ENCODE measurements at regions not wholly inside any gene's neighbourhood (a gene's known extent, or its start where the extent isn't known, plus 50 kb on each side); places are given as distances from the start of the nearest gene placed in this dataset.

- TF ChIP-seq, protein P1, sequence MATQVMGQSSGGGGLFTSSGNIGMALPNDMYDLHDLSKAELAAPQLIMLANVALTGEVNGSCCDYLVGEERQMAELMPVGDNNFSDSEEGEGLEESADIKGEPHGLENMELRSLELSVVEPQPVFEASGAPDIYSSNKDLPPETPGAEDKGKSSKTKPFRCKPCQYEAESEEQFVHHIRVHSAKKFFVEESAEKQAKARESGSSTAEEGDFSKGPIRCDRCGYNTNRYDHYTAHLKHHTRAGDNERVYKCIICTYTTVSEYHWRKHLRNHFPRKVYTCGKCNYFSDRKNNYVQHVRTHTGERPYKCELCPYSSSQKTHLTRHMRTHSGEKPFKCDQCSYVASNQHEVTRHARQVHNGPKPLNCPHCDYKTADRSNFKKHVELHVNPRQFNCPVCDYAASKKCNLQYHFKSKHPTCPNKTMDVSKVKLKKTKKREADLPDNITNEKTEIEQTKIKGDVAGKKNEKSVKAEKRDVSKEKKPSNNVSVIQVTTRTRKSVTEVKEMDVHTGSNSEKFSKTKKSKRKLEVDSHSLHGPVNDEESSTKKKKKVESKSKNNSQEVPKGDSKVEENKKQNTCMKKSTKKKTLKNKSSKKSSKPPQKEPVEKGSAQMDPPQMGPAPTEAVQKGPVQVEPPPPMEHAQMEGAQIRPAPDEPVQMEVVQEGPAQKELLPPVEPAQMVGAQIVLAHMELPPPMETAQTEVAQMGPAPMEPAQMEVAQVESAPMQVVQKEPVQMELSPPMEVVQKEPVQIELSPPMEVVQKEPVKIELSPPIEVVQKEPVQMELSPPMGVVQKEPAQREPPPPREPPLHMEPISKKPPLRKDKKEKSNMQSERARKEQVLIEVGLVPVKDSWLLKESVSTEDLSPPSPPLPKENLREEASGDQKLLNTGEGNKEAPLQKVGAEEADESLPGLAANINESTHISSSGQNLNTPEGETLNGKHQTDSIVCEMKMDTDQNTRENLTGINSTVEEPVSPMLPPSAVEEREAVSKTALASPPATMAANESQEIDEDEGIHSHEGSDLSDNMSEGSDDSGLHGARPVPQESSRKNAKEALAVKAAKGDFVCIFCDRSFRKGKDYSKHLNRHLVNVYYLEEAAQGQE (IDR thresholded peaks at IDR 0.05) = no peak
- no peak for TF ChIP-seq EGR1 (IDR thresholded peaks at IDR 0.05; ENCODE audit: low read depth in 2 of 2)
Measured at GRCh38 chr20:43363506-43363905, 94.2 kb upstream of the SRSF6 start (continued).

GRCh38 chr20:43361526-43361925 lies 96.2 kb upstream of the SRSF6 start:
- H3K36me3 ChIP-seq (ENCODE audit: control insufficient read depth in 4 of 4, insufficient read depth in 3 of 4, low read depth in 1 of 4, low read length in 3 of 4) = no peaks in the 10 kb centered on the region
- no peaks in the 10 kb centered on the region for H3K4me1 ChIP-seq (ENCODE audit: control insufficient read depth in 4 of 4, insufficient read depth in 4 of 4, low read length in 3 of 4)
- DNase-seq (ENCODE audit: low spot score) = no peak
- no peak overlapping the region for H3K9ac ChIP-seq (ENCODE audit: low read depth in 1 of 2, low read length in 2 of 2)
- no peaks in the 10 kb centered on the region for H3K9me3 ChIP-seq (ENCODE audit: control insufficient read depth in 4 of 4, low read length in 3 of 4)
- H3K27me3 ChIP-seq (ENCODE audit: control insufficient read depth in 4 of 4, insufficient read depth in 4 of 4, low read length in 3 of 4) = peaks cover 0 to 3% (median 0%) of the 10 kb centered on the region in 4 donors
- no peak overlapping the region for H3K4me3 ChIP-seq (ENCODE audit: low read depth in 1 of 3, low read length in 3 of 3)
- H3K27ac ChIP-seq (ENCODE audit: low read depth in 1 of 2, low read length in 2 of 2) = no peak overlapping the region
- TF ChIP-seq ZBTB33 (IDR thresholded peaks at IDR 0.05) (no peak), HNF4G (IDR thresholded peaks at IDR 0.05) (no peak), JUND (IDR thresholded peaks at IDR 0.05) (no peak)
- TF ChIP-seq, protein P1 (IDR thresholded peaks at IDR 0.05) = no peak
- TF ChIP-seq, protein P2, sequence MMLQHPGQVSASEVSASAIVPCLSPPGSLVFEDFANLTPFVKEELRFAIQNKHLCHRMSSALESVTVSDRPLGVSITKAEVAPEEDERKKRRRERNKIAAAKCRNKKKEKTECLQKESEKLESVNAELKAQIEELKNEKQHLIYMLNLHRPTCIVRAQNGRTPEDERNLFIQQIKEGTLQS (IDR thresholded peaks at IDR 0.05) = no peak
- 73% methylated on average over 4 of the region's 4 CpGs for WGBS

GRCh38 chr20:43360016-43360415 lies 97.7 kb upstream of the SRSF6 start:
- 75% methylated on average over 8 of the region's 8 CpGs for WGBS
- DNase-seq (ENCODE audit: low spot score) = no peak
- Histone ChIP-seq H3K9ac (ENCODE audit: low read depth in 1 of 2, low read length in 2 of 2) (no peak overlapping the region), H3K4me3 (ENCODE audit: low read depth in 1 of 3, low read length in 3 of 3) (no peak overlapping the region), H3K4me1 (ENCODE audit: control insufficient read depth in 4 of 4, insufficient read depth in 4 of 4, low read length in 3 of 4) (no peaks in the 10 kb centered on the region), H3K27me3 (ENCODE audit: control insufficient read depth in 4 of 4, insufficient read depth in 4 of 4, low read length in 3 of 4) (peaks cover 0 to 3% (median 0%) of the 10 kb centered on the region in 4 donors), H3K36me3 (ENCODE audit: control insufficient read depth in 4 of 4, insufficient read depth in 3 of 4, low read depth in 1 of 4, low read length in 3 of 4) (no peaks in the 10 kb centered on the region), H3K9me3 (ENCODE audit: control insufficient read depth in 4 of 4, low read length in 3 of 4) (no peaks in the 10 kb centered on the region), H3K27ac (ENCODE audit: low read depth in 1 of 2, low read length in 2 of 2) (no peak overlapping the region)
- TF ChIP-seq HNF4A (conservative IDR thresholded peaks at IDR 0.05) (no peak), GABPA (IDR thresholded peaks at IDR 0.05 in 1 of 2, conservative IDR thresholded peaks at IDR 0.05 in 1 of 2) (no peak), SP1 (IDR thresholded peaks at IDR 0.05) (no peak), RAD21 (IDR thresholded peaks at IDR 0.05) (no peak), HNF4G (IDR thresholded peaks at IDR 0.05) (no peak), RXRA (IDR thresholded peaks at IDR 0.05) (no peak)
- TF ChIP-seq, protein P3, sequence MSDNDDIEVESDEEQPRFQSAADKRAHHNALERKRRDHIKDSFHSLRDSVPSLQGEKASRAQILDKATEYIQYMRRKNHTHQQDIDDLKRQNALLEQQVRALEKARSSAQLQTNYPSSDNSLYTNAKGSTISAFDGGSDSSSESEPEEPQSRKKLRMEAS (IDR thresholded peaks at IDR 0.05) = no peak
- TF ChIP-seq, protein P1 (IDR thresholded peaks at IDR 0.05) = no peak
